ENCODE measurements at regions not wholly inside any gene's neighbourhood (a gene's known extent, or its start where the extent isn't known, plus 50 kb on each side); places are given as distances from the start of the nearest gene placed in this dataset.

GRCh38 chr12:13530966-13531365 is 334.4 kb downstream of the EMP1 start:
- TF ChIP-seq CTCF (IDR thresholded peaks at IDR 0.05) (no peak), POLR2A (IDR thresholded peaks at IDR 0.05) (no peak), EP300 (IDR thresholded peaks at IDR 0.05) (no peak)
